ENCODE measurements at regions not wholly inside any gene's neighbourhood (a gene's known extent, or its start where the extent isn't known, plus 50 kb on each side); places are given as distances from the start of the nearest gene placed in this dataset.
"Not testable (repeated sequence)": the region's sequence is repeated elsewhere in the genome, so short reads cannot be mapped to it uniquely, and the experiment has no call there.

- no peak for DNase-seq (ENCODE audit: low spot score)
These were observed 50.9 kb downstream of the DISP1 start for GRCh38 chr1:222865718-222866117.

- DNase-seq (ENCODE audit: low spot score): no peak
These were observed 52.5 kb downstream of the DISP1 start for GRCh38 chr1:222867316-222867715.

DNA sequence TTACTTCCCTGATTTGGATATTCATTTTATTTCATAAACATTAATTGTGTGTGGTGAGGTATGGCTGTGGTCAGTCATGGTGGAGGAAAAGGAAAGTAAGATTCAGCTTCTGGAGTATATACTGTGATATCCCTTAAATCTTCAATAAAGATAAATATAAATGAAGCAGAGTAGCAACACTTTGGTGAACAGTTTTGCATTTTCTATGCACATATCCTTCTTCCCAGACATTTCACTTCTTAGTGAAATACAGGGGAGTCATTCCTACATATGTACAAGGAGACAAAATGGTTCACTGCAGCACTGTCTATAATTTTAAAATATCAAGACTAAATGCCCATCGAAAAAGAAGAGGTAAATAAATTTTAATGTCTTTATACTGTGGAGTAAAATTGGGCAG, 61.3 kb downstream of the DISP1 start:
- DNase-seq (ENCODE audit: low spot score): no peak

DNA sequence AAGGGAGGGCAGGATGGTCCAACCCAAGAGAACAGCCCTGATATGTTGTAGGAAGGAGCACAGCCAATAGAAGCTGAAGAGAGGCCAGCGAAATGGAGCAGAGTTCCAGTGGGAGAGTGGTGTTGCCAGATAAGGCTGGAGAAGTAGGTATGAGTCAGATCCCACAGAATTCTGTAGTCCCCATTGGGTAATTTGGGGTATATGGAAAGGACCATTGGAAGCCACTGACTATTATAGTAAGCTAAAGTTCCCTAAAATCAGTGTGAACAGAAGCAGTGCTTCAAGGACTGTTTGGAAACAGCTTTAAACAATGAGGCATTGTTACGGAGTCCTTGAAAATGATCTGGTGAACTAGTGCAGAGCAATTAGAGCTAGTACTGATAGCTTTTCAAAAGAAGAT, 63.0 kb downstream of the DISP1 start:
- peak; percentile 23 for DNase-seq (ENCODE audit: low spot score)

DNA sequence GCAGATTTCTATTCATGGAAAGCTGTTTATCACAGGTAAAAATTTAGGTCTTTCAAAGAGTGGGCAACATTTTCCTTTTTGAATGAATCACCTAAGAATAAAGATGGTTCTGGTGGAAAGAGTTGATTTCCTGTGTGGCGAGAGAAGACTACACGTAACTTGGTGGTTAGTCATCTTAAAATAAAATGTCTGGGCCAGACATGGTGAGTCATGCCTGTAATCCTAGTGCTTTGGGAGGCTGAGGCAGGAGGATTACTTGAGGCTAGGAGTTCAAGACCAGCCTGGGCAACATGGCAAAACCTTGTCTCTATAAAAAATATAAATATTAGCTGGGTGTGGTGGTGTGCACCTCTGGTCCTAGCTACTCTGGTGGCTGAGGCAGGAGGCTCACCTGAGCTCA, 65.7 kb downstream of the DISP1 start:
- no peak for DNase-seq (ENCODE audit: low spot score)

DNA sequence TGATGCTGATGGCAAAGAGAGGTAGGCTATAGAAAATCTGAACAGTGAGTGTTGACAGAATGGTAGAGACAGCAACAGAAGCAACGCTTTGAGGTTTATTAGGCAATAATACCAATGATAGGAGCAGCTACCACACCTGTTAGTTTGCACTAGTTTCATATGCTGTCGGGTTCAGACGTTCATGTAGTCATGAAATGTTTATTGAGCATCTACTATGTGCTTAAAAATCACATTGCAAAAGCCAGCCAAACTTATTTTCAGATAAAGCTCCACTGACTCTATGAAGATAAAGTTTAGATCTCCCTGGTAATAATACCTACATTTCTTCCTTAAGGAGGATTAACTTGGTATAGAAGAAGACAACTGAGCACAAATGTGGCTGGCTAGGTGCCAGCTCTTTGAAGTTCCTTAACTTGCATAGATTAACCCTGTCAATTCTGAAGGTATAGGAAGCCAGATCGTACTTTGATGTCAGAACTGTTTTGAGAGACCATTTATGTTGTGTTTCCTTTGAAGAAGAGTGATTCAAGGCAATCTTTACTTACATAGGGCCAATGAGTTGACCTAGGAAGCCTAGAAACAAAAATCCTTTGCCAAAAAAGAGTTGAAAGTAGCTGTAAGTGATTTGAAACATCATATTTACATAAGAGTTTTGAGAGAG, 71.5 kb downstream of the DISP1 start:
- DNase-seq (ENCODE audit: low spot score): no peak

- DNase-seq (ENCODE audit: low spot score): no peak
These were observed 72.1 kb downstream of the DISP1 start for GRCh38 chr1:222886878-222887351.

DNA sequence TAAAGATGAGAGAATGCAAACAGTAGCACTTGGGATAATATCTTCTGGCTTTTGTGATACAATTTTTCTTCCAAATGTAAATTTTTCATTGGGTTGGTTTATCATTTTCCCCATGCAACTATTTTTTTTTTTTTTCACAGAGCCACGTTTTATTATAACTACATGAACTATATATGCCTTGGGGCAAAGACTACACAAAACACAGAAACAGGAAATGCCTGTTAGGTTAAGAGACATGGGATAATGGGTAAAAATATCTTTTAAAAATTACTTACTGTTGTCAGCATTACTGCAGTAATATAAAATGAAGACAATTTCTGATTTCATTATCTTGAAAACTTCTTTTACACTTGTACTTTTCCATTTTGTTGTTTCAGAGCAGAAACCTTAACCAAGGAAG, 74.6 kb downstream of the DISP1 start:
- no peak for DNase-seq (ENCODE audit: low spot score)

GRCh38 chr1:222890716-222891115, 75.9 kb downstream of the DISP1 start:
- no peak for DNase-seq (ENCODE audit: low spot score)

- DNase-seq (ENCODE audit: low spot score): no peak
These were observed 76.7 kb downstream of the DISP1 start for GRCh38 chr1:222891578-222891977.

- DNase-seq (ENCODE audit: low spot score): no peak
These were observed 77.4 kb downstream of the DISP1 start for GRCh38 chr1:222892137-222892769.

GRCh38 chr1:222893255-222893654, 78.4 kb downstream of the DISP1 start:
- DNase-seq (ENCODE audit: low spot score): no peak

DNA sequence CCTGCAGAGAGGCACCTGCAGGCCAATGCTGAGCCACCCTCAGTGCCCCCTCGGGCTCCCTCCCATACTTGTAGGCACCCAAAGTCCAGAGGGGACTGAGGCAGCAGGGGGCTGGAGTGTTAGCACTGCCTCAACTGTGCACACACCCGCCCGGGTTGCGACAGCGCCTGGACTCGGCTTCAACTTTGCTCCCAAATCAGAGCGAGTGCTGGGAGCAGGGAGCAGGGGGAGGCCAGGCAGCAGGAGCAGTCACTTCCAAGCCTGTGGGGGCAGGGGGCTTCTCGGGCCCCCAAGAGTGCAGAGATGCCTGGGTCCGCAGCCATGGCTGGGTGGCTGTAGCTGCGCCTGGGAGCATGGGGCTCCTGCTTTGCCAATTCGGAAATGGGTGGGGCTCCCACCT, 79.5 kb downstream of the DISP1 start:
- DNase-seq (ENCODE audit: low spot score): no peak

- no peak for DNase-seq (ENCODE audit: low spot score)
These were observed 82.0 kb downstream of the DISP1 start for GRCh38 chr1:222896630-222897526.

DNA sequence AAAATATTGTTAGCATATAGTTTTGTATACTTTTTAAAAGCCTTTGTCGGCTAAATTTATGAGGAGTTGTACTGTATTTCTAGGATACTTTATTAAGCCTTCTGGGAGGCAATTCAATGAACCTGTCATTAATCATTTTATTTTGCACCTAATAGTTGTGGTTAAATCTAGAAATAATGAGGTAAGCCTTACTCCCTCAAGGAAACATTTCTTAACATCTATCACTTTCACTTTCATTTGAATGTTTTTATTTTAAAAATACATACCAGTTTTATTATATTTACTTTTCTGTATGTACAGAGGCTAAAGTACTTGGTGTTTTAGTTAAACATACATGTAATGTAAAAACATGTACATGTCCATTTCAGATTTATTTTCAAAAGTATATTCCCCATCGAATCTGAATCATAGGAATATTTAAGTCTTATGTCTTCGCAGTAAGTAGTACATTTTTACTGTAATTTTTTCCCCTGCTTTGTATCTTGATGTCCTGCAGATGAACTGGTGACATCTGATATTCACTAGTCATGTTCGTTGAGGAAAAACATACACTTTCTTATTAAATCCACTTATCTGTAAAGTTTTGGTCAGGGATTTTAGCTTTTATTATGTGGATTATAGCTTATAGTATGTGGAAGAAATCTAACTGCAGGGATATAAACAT, 82.8 kb downstream of the DISP1 start:
- DNase-seq (ENCODE audit: low spot score): no peak

- no peak for DNase-seq (ENCODE audit: low spot score)
These were observed 83.3 kb downstream of the DISP1 start for GRCh38 chr1:222898191-222898527.

- no peak for DNase-seq (ENCODE audit: low spot score)
These were observed 84.6 kb downstream of the DISP1 start for GRCh38 chr1:222899471-222899870.

- DNase-seq (ENCODE audit: low spot score): no peak
These were observed 89.6 kb downstream of the DISP1 start for GRCh38 chr1:222904451-222904850.

- DNase-seq (ENCODE audit: low spot score): no peak
These were observed 90.3 kb downstream of the DISP1 start for GRCh38 chr1:222905151-222905550.

- DNase-seq (ENCODE audit: low spot score): not testable (repeated sequence)
These were observed 91.5 kb downstream of the DISP1 start for GRCh38 chr1:222906271-222906739.

- no peak for DNase-seq (ENCODE audit: low spot score)
These were observed 94.7 kb downstream of the DISP1 start for GRCh38 chr1:222909586-222909985.

- DNase-seq (ENCODE audit: low spot score): no peak
These were observed 95.9 kb downstream of the DISP1 start for GRCh38 chr1:222910699-222911098.

Measured in pons (tissue), 1 donor.